ENCODE measurements at regions not wholly inside any gene's neighbourhood (a gene's known extent, or its start where the extent isn't known, plus 50 kb on each side); places are given as distances from the start of the nearest gene placed in this dataset.

DNA sequence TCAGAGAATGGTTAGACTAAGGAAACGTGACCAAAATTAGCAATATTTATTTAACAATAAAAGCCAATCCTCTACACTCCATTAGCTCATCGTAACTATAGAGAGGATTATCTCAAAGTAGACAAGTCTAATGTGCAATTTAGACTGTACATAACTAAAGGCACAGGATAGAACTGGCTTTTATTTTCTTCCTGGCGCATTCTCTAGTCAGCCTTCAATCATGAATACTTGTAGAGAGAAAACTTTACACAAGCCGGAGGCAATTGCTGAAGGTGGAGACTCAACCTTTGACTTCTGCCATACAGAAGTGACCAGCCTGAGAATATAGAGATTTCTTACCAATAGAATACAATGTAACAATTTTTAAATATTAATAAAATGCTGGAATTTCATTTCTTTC lies 777.9 kb downstream of the LTN1 start:
- DNase-seq (ENCODE audit: low read depth) = no peak
- TF ChIP-seq MYC (IDR thresholded peaks at IDR 0.05; ENCODE audit: low read depth, low read length) = no peak
- TF ChIP-seq POLR2A (IDR thresholded peaks at IDR 0.05; ENCODE audit: extremely low read depth, insufficient read length) = no peak
- TF ChIP-seq, protein P1, sequence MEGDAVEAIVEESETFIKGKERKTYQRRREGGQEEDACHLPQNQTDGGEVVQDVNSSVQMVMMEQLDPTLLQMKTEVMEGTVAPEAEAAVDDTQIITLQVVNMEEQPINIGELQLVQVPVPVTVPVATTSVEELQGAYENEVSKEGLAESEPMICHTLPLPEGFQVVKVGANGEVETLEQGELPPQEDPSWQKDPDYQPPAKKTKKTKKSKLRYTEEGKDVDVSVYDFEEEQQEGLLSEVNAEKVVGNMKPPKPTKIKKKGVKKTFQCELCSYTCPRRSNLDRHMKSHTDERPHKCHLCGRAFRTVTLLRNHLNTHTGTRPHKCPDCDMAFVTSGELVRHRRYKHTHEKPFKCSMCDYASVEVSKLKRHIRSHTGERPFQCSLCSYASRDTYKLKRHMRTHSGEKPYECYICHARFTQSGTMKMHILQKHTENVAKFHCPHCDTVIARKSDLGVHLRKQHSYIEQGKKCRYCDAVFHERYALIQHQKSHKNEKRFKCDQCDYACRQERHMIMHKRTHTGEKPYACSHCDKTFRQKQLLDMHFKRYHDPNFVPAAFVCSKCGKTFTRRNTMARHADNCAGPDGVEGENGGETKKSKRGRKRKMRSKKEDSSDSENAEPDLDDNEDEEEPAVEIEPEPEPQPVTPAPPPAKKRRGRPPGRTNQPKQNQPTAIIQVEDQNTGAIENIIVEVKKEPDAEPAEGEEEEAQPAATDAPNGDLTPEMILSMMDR (IDR thresholded peaks at IDR 0.05; ENCODE audit: low read depth, low read length) = no peak
- TF ChIP-seq, protein P2, sequence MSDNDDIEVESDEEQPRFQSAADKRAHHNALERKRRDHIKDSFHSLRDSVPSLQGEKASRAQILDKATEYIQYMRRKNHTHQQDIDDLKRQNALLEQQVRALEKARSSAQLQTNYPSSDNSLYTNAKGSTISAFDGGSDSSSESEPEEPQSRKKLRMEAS (IDR thresholded peaks at IDR 0.05; ENCODE audit: low read depth, low read length) = no peak
- no peak overlapping the region for H3K4me3 ChIP-seq (ENCODE audit: low read depth, low read length)

DNA sequence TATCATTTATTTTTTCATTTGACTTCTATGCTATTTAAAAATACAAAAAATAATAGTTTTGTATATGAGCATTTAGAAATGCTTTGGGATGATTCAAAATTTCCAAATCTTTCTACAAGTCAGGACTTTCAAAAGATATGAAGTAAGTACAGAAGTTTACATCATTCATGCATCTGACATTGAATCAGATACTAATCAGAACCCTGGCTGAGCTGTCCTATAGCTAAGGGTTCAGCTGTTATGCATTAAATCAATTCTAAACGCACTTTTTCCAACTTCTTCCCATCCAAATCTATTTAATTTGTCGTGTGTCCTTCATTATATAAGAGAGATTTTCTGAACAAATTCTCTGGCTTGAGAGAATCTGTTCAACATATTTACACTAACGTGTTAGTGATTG lies 779.4 kb downstream of the LTN1 start:
- TF ChIP-seq, protein P2 (IDR thresholded peaks at IDR 0.05; ENCODE audit: low read depth, low read length) = no peak
- no peak for TF ChIP-seq POLR2A (IDR thresholded peaks at IDR 0.05; ENCODE audit: extremely low read depth, insufficient read length)
- no peak for TF ChIP-seq MYC (IDR thresholded peaks at IDR 0.05; ENCODE audit: low read depth, low read length)
- TF ChIP-seq, protein P1 (IDR thresholded peaks at IDR 0.05; ENCODE audit: low read depth, low read length) = no peak
- no peak overlapping the region for H3K4me3 ChIP-seq (ENCODE audit: low read depth, low read length)
- DNase-seq (ENCODE audit: low read depth) = no peak

DNA sequence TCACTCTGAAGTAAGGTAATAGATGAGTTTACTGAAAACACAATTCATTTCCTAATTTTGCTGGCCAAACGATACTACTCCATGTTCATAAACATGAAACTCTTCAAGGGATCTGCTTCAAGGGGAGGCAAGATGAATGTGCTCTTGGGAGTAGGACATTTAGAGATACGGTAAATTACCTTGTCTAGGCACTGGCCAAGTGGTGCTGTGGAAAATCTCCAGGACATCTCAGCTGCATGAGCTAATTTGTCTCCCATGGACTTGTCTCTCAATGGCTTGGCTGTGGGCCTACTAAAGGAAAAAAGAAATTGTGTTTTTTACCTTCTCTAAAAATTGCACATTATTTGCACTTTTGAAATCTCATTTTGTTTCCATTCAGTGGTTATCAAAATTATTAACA lies 780.6 kb downstream of the LTN1 start:
- TF ChIP-seq POLR2A (IDR thresholded peaks at IDR 0.05; ENCODE audit: extremely low read depth, insufficient read length) (no peak), MYC (IDR thresholded peaks at IDR 0.05; ENCODE audit: low read depth, low read length) (no peak)
- TF ChIP-seq, protein P2 (IDR thresholded peaks at IDR 0.05; ENCODE audit: low read depth, low read length) = no peak
- TF ChIP-seq, protein P1 (IDR thresholded peaks at IDR 0.05; ENCODE audit: low read depth, low read length) = no peak
- H3K4me3 ChIP-seq (ENCODE audit: low read depth, low read length) = no peak overlapping the region
- DNase-seq (ENCODE audit: low read depth) = no peak

DNA sequence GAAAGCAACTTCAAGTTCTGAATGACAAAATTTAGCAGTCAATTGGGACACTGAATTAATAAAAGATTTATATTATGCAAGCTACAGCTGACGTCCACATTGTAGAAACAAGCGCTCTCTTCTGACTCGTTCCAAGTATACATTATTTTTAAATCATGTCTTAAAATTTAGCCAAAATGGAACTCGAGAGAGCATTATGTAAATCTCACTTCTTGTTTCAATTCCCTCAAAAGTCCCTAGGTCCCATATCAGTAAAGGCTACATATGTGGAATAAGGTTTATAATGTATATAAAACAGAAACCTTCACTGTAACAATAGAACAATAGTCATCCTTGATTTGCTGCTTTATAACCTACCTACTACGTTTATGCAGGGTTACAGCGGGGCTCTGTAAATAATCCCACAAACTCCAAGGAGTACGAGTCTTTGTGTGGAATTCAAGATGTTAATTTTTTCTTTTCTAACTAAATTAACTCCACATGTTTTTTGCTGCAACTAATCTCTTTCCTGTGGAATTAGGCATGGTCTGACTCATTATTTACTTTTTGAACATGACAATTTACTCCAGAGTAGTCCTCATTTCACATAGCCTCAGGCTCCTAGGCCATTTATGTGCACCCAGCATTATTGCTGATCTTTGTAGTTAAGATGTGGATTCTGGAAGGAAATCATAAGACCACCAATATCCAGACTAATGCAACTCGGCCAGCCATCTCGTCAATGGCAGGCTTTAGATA lies 785.1 kb downstream of the LTN1 start:
- no peak overlapping the region for H3K4me3 ChIP-seq (ENCODE audit: low read depth, low read length)
- no peak for TF ChIP-seq MYC (IDR thresholded peaks at IDR 0.05; ENCODE audit: low read depth, low read length)
- TF ChIP-seq, protein P2 (IDR thresholded peaks at IDR 0.05; ENCODE audit: low read depth, low read length) = no peak
- TF ChIP-seq POLR2A (IDR thresholded peaks at IDR 0.05; ENCODE audit: extremely low read depth, insufficient read length) = no peak
- TF ChIP-seq, protein P1 (IDR thresholded peaks at IDR 0.05; ENCODE audit: low read depth, low read length) = no peak
- no peak for DNase-seq (ENCODE audit: low read depth)

DNA sequence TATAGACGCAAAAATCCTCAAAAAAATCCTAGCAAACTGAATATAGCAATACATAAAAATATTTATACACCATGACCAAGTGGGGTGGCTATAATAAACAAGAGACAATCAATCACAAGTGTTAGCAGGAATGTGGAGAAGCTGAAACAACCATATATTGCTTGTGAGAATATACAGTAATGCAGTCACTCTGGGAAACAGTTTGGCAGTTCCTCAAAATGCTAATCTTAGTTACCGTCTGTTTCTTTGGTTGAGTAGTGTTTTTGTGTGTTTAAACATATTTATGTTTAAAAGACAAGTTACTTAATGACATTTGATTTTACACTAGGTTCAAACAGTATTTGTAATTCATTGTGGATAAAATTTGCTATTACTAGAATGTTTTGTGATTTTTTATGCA lies 792.0 kb downstream of the LTN1 start:
- TF ChIP-seq POLR2A (IDR thresholded peaks at IDR 0.05; ENCODE audit: extremely low read depth, insufficient read length) = no peak
- TF ChIP-seq MYC (IDR thresholded peaks at IDR 0.05; ENCODE audit: low read depth, low read length) = no peak
- TF ChIP-seq, protein P1 (IDR thresholded peaks at IDR 0.05; ENCODE audit: low read depth, low read length) = no peak
- DNase-seq (ENCODE audit: low read depth) = no peak
- H3K4me3 ChIP-seq (ENCODE audit: low read depth, low read length) = no peak overlapping the region

All from NB4 (cell line).